ENCODE measurements at regions not wholly inside any gene's neighbourhood (a gene's known extent, or its start where the extent isn't known, plus 50 kb on each side); places are given as distances from the start of the nearest gene placed in this dataset.

DNA sequence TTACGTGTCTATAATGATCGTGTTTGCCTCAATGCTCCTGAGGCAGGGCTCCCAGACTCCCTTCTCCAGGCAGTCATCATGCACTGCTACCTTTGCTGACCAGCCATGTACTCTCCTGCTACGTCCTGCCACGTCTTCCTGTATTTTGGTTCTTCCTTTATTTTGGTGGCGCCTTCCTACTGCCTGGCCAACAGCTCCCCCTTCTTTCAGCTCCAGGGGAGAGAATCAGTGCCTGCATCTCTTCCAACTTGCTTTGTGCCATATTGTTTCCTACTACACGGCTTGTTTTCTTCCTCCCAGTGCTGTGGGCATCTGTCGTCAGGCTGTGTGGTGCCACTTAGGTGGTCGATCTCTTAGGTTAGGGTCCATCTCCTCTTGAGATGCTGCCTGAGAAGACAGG is 96.2 kb downstream of the FGF9 start:
- no peaks in the 10 kb centered on the region for H3K4me1 ChIP-seq (ENCODE audit: control insufficient read depth, extremely low read depth, insufficient read depth, low read length)
- no peak overlapping the region for H3K4me2 ChIP-seq (ENCODE audit: insufficient read depth, low read length)
- DNase-seq (ENCODE audit: low read depth, low spot score) (no peak), FAIRE-seq (no peak)
- H4K20me1 ChIP-seq (replicated peaks; ENCODE audit: control insufficient read depth, extremely low read depth, insufficient read depth, low read length) = no peaks in the 10 kb centered on the region
- TF ChIP-seq CTCF (IDR thresholded peaks at IDR 0.05; ENCODE audit: extremely low read depth in 1 of 2, insufficient read depth in 1 of 2, low read depth in 1 of 2, low read length in 2 of 2) (no peak), JUN (IDR thresholded peaks at IDR 0.05; ENCODE audit: borderline replicate concordance, insufficient read depth, insufficient read length, low read depth) (no peak), GATA2 (IDR thresholded peaks at IDR 0.05; ENCODE audit: insufficient read depth, insufficient read length, low read depth, low read length) (no peak), MYC (IDR thresholded peaks at IDR 0.05; ENCODE audit: low read depth, low read length) (no peak), EZH2 (IDR thresholded peaks at IDR 0.05; ENCODE audit: borderline replicate concordance, low read depth, low read length, severe bottlenecking) (no peak), POLR2AphosphoS5 (IDR thresholded peaks at IDR 0.05; ENCODE audit: insufficient read depth, low read depth, low read length) (no peak), POLR2A (IDR thresholded peaks at IDR 0.05; ENCODE audit: low read depth, low read length) (no peak), FOS (IDR thresholded peaks at IDR 0.05; ENCODE audit: borderline replicate concordance, insufficient read depth, low read length) (no peak)
- TF ChIP-seq, protein P1, sequence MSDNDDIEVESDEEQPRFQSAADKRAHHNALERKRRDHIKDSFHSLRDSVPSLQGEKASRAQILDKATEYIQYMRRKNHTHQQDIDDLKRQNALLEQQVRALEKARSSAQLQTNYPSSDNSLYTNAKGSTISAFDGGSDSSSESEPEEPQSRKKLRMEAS (IDR thresholded peaks at IDR 0.05; ENCODE audit: insufficient read depth, insufficient read length) = no peak
- H3K9ac ChIP-seq (replicated peaks; ENCODE audit: extremely low read depth, insufficient read depth, low read length) = no peak overlapping the region
- no peak overlapping the region for H3K4me3 ChIP-seq (replicated peaks in 1 of 3; ENCODE audit: insufficient read depth in 1 of 3, low read depth in 1 of 3, low read length in 3 of 3)
- ChIA-PET CTCF (no interaction called here), POLR2A (no interaction called here)
- BruUV-seq (replicated peaks) = no TSS peak
- H3K27me3 ChIP-seq (ENCODE audit: control insufficient read depth in 2 of 2, insufficient read depth in 2 of 2, low read length in 2 of 2) = no peaks in the 10 kb centered on the region
- H3K9me1 ChIP-seq (replicated peaks; ENCODE audit: control insufficient read depth, extremely low read depth, insufficient read depth, low read length) = no peaks in the 10 kb centered on the region
- no peak overlapping the region for H2AFZ ChIP-seq (ENCODE audit: low read depth, low read length)
- H3K27ac ChIP-seq (ENCODE audit: insufficient read depth, low read depth, low read length) = no peak overlapping the region
- dilution Hi-C loops (cut with MboI; ENCODE audit: extremely low pct_ligation_motif_present, low sequenced_read_pairs) = no loop called here
- intact Hi-C loops (cut with micrococcal nuclease) = no loop called here
- H3K36me3 ChIP-seq (ENCODE audit: control insufficient read depth in 2 of 2, extremely low read depth in 1 of 2, insufficient read depth in 2 of 2, low read length in 2 of 2) = no peaks in the 10 kb centered on the region
- no peaks in the 10 kb centered on the region for H3K79me2 ChIP-seq (ENCODE audit: control insufficient read depth, insufficient read depth, low read length)
- H3K9me3 ChIP-seq (replicated peaks; ENCODE audit: control insufficient read depth, insufficient read depth, low read length) = peaks cover 2% of the 10 kb centered on the region

All from endothelial cell of umbilical vein (primary cell).